ENCODE measurements at regions not wholly inside any gene's neighbourhood (a gene's known extent, or its start where the extent isn't known, plus 50 kb on each side); places are given as distances from the start of the nearest gene placed in this dataset.
A peak's percentile ranks its signal among the peaks of the same experiment; 100 is the strongest.

DNA sequence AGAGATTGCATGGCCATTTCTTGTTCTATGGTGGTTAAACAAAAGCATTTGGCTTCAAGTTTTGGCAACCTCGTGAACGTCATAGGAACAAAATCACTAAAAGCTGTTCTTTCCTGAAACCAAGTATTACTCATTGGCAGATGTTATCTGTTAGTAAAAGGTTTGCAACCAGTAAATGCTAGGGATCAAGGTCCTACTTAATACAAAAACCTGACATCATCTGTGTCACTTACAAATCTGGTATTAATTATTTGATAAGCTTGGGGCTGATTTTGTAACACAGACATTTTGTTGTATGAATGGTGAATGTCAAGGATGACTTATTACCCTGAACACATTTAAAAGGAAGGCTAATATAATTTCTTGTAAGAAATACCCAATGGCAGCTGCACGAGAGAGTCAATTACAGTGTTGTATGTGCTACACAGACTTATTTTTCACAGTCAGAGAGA, 486.4 kb upstream of the ZNF608 start:
- TF ChIP-seq CTCF (IDR thresholded peaks at IDR 0.05) (no peak), EP300 (IDR thresholded peaks at IDR 0.05) (peak in 1 of 2 donors; percentile 16)

All from tibial nerve (tissue), 4 donors.